Smooth muscle cell (in vitro differentiated cells): ENCODE measurements at regions not wholly inside any gene's neighbourhood (a gene's known extent, or its start where the extent isn't known, plus 50 kb on each side); places are given as distances from the start of the nearest gene placed in this dataset.

ENCODE experiments used
- DNase-seq: peaks from one replicate; lab custom pipeline; 2025; ENCODE audit not compliant: unreplicated experiment; lab: John Stamatoyannopoulos, UW
- H2AFZ ChIP-seq: fragments of 200-600 bp; sonication (generic); 2 replicates; pipeline ENCODE4 v1.6.0; 2016; ENCODE audit warnings: antibody characterized with exemption, low read depth, mild to moderate bottlenecking
- H3F3A ChIP-seq: fragments of 200-600 bp; sonication (generic); 2 replicates; pipeline ENCODE4 v1.6.0; 2017; ENCODE audit warnings: antibody characterized with exemption, low read depth
- H3K27ac ChIP-seq: fragments of 200-600 bp; sonication (generic); 2 replicates; pipeline ENCODE4 v1.5.1; 2016; ENCODE audit warnings: low read depth, mild to moderate bottlenecking
- H3K27me3 ChIP-seq: fragments of 200-600 bp; sonication (generic); 2 replicates; pipeline ENCODE4 v1.6.1; 2016; ENCODE audit warnings: low read depth, mild to moderate bottlenecking
- H3K36me3 ChIP-seq: fragments of 200-600 bp; sonication (generic); 2 replicates; pipeline ENCODE4 v1.5.1; 2016; ENCODE audit warnings: low read depth
- H3K4me1 ChIP-seq: fragments of 200-600 bp; sonication (generic); 2 replicates; pipeline ENCODE4 v1.5.1; 2016; ENCODE audit warnings: low read depth
- H3K4me2 ChIP-seq: fragments of 200-600 bp; sonication (generic); 2 replicates; pipeline ENCODE4 v1.6.0; 2016; ENCODE audit warnings: mild to moderate bottlenecking
- H3K4me3 ChIP-seq: fragments of 200-600 bp; sonication (generic); 2 replicates; pipeline ENCODE4 v1.5.1; 2016; ENCODE audit warnings: mild to moderate bottlenecking
- H3K79me2 ChIP-seq: fragments of 200-600 bp; sonication (generic); 2 replicates; pipeline ENCODE4 v1.6.0; 2016; ENCODE audit warnings: low read depth, mild to moderate bottlenecking
- H3K9ac ChIP-seq: fragments of 200-600 bp; sonication (generic); 2 replicates; pipeline ENCODE4 v1.6.0; 2016; ENCODE audit warnings: low read depth
- H3K9me3 ChIP-seq: fragments of 200-600 bp; sonication (generic); replicated peaks from 2 replicates; pipeline ENCODE4 v1.5.1; 2016; ENCODE audit warnings: low read depth
- H4K20me1 ChIP-seq: fragments of 200-600 bp; sonication (generic); 2 replicates; pipeline ENCODE4 v1.6.0; 2016; ENCODE audit warnings: low read depth
- WGBS: methylation state at CpG from one replicate; pipeline ENCODE4 v1.1.7; 2016; ENCODE audit warnings: low lambda C conversion rate; 5-methylcytosine and 5-hydroxymethylcytosine counted together
- TF ChIP-seq, protein P1 (sequence below): fragments of 200-600 bp; sonication (generic); IDR thresholded peaks from 2 replicates; pipeline ENCODE4 v1.5.1; 2017; ENCODE audit warnings: borderline replicate concordance, mild to moderate bottlenecking, antibody characterized with exemption; ENCODE audit not compliant: insufficient read depth, poor library complexity, severe bottlenecking

DNA sequence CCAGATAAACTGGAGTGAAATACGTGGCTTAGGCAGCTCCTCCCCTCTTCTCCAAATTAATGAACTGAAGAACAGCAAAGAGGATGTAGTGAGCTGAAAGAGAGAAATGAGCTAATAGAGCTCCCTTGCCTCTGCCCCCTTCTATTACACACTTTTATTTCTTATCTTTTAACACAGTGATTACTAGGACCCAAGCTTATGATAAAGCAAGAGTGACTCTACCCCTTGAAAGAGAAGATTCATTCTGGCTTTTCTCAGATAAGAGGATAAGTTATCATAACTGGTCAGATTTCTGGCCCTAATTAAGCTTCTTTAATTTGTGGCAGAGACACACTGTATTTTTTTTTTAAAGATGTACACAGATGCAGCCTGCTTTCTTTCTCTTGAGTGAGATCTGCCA, 102.2 kb downstream of the MSTN start:
- DNase-seq, result no peak
- no peaks in the 10 kb centered on the region for H3K4me1 ChIP-seq
- H3K27me3 ChIP-seq, result no peaks in the 10 kb centered on the region
- no peak overlapping the region for H3K4me2 ChIP-seq
- H3K4me3 ChIP-seq, result no peak overlapping the region
- H3K79me2 ChIP-seq, result no peaks in the 10 kb centered on the region
- no peaks in the 10 kb centered on the region for H4K20me1 ChIP-seq
- no peak overlapping the region for H2AFZ ChIP-seq
- 27% methylated on average over 1 of the region's 1 CpG for WGBS
- H3K27ac ChIP-seq, result no peak overlapping the region
- no peak overlapping the region for H3K9ac ChIP-seq
- TF ChIP-seq, protein P1, sequence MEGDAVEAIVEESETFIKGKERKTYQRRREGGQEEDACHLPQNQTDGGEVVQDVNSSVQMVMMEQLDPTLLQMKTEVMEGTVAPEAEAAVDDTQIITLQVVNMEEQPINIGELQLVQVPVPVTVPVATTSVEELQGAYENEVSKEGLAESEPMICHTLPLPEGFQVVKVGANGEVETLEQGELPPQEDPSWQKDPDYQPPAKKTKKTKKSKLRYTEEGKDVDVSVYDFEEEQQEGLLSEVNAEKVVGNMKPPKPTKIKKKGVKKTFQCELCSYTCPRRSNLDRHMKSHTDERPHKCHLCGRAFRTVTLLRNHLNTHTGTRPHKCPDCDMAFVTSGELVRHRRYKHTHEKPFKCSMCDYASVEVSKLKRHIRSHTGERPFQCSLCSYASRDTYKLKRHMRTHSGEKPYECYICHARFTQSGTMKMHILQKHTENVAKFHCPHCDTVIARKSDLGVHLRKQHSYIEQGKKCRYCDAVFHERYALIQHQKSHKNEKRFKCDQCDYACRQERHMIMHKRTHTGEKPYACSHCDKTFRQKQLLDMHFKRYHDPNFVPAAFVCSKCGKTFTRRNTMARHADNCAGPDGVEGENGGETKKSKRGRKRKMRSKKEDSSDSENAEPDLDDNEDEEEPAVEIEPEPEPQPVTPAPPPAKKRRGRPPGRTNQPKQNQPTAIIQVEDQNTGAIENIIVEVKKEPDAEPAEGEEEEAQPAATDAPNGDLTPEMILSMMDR, result no peak
- no peaks in the 10 kb centered on the region for H3K36me3 ChIP-seq
- H3F3A ChIP-seq, result no peaks in the 10 kb centered on the region
- H3K9me3 ChIP-seq, result no peaks in the 10 kb centered on the region

DNA sequence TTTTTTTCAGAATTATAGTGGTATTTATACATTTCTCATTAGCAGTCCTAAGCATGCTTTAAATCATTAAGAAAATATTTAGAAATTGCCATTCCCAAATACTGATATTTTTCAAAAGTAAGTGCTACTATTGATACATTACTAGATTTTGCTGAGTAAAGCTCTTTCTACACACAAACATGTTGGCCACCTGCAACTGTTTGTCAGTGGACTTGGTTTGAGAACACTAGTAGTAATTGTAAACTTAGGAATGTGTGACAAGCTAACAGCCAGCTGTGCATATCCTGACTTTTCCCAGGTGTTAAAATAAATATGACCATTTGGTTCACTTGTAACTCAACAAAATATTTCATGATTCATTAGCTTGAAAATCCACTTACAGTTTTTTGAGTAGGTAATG, 103.1 kb downstream of the MSTN start:
- H3K9me3 ChIP-seq, result no peaks in the 10 kb centered on the region
- H3K79me2 ChIP-seq, result no peaks in the 10 kb centered on the region
- H3K4me1 ChIP-seq, result no peaks in the 10 kb centered on the region
- no peaks in the 10 kb centered on the region for H3K27me3 ChIP-seq
- no peak overlapping the region for H3K27ac ChIP-seq
- no peaks in the 10 kb centered on the region for H4K20me1 ChIP-seq
- no peak overlapping the region for H3K4me2 ChIP-seq
- H3F3A ChIP-seq, result no peaks in the 10 kb centered on the region
- no peak overlapping the region for H3K9ac ChIP-seq
- H2AFZ ChIP-seq, result no peak overlapping the region
- H3K36me3 ChIP-seq, result no peaks in the 10 kb centered on the region
- no peak overlapping the region for H3K4me3 ChIP-seq
- TF ChIP-seq, protein P1, result no peak
- no peak for DNase-seq

DNA sequence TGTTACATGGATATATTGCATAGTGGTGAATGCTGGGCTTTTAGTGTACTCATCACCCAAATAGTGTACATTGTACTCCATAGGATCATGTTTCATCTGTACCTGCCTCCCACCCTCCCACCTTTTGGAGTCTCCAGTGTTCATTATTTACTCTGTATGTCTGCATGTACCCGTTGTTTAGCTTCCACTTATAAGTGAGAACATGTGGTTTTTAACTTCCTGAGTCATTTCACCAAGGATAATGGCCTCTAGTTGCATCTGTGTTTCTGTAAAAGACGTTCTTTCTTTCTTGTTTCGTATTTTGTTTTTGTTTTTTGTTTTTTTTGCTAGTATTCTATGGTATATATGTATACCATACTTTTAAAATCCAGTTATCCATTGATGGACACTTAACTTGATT, 107.5 kb downstream of the MSTN start:
- Histone ChIP-seq H4K20me1 (no peaks in the 10 kb centered on the region), H2AFZ (no peak overlapping the region), H3K4me2 (no peak overlapping the region), H3K4me3 (no peak overlapping the region), H3K9me3 (no peaks in the 10 kb centered on the region), H3K9ac (no peak overlapping the region), H3K4me1 (no peaks in the 10 kb centered on the region), H3K79me2 (no peaks in the 10 kb centered on the region), H3K36me3 (no peaks in the 10 kb centered on the region), H3K27me3 (no peaks in the 10 kb centered on the region), H3F3A (no peaks in the 10 kb centered on the region), H3K27ac (no peak overlapping the region)
- no peak for DNase-seq
- 82% methylated on average over 3 of the region's 3 CpGs for WGBS
- TF ChIP-seq, protein P1, result no peak

DNA sequence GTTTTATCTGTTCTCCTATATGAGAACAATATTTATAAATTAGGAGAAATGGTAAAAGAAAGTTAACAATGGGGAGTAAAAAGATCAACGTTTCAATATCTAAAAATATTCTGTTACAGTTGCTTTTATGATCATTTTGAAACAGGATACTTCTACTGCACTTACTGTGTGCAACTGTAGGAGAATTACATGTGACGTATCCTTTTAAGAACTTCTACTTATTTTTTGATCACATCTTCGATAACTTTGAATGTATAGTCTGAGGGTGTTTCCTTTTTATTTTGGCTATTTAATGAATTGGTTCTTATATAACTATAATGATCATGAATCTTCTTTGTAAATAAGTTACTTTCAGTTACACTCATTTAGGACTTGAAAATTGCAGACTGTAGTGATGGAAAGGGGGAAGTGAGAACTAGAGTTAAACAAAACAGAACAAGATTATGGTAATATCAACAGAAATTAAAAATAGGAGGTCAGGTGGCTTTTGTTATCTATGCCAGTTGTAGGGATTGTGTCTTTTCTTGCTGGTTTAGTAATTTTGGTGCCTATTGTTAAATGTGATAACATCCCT, 109.9 kb downstream of the MSTN start:
- WGBS, result 77% methylated on average over 3 of the region's 3 CpGs
- no peaks in the 10 kb centered on the region for H3K9me3 ChIP-seq
- no peak overlapping the region for H3K9ac ChIP-seq
- H3K79me2 ChIP-seq, result no peaks in the 10 kb centered on the region
- no peak for DNase-seq
- no peak overlapping the region for H3K27ac ChIP-seq
- H3F3A ChIP-seq, result no peaks in the 10 kb centered on the region
- no peak overlapping the region for H3K4me3 ChIP-seq
- no peak overlapping the region for H3K4me2 ChIP-seq
- H3K27me3 ChIP-seq, result no peaks in the 10 kb centered on the region
- no peak overlapping the region for H2AFZ ChIP-seq
- H3K36me3 ChIP-seq, result no peaks in the 10 kb centered on the region
- no peaks in the 10 kb centered on the region for H4K20me1 ChIP-seq
- TF ChIP-seq, protein P1, result no peak
- no peaks in the 10 kb centered on the region for H3K4me1 ChIP-seq
